ENCODE measurements at regions not wholly inside any gene's neighbourhood (a gene's known extent, or its start where the extent isn't known, plus 50 kb on each side); places are given as distances from the start of the nearest gene placed in this dataset.

- TF ChIP-seq CTCF (IDR thresholded peaks at IDR 0.05; ENCODE audit: low read depth, low read length, poor library complexity, severe bottlenecking) (no peak), EZH2phosphoT487 (IDR thresholded peaks at IDR 0.05; ENCODE audit: borderline replicate concordance, low read length) (no peak)
These were observed 56.9 kb upstream of the PRR5 start for GRCh38 chr22:44645083-44645482.

Data from DOHH2 (cell line).